ENCODE measurements at regions not wholly inside any gene's neighbourhood (a gene's known extent, or its start where the extent isn't known, plus 50 kb on each side); places are given as distances from the start of the nearest gene placed in this dataset.

- ChIA-PET POLR2A (ENCODE audit: partially characterized antibody) (no interaction called here), CTCF (ENCODE audit: partially characterized antibody) (interaction anchor here (0.6 to 1.9 kb wide), 6 partner anchors 16 to 820 kb away, joined by 3 to 4 read pairs (median 3); no protein-coding TSS in a partner anchor)
- no peak for TF ChIP-seq PHF8 (conservative IDR thresholded peaks at IDR 0.05; ENCODE audit: low read depth, low read length)
- H3K56ac ChIP-seq (replicated peaks; ENCODE audit: insufficient read length, low read depth, low read length): no peak overlapping the region
- H3K18ac ChIP-seq (ENCODE audit: extremely low read depth, low read length): no peak overlapping the region
- H3K4me2 ChIP-seq (ENCODE audit: insufficient read depth in 1 of 2, low read depth in 2 of 2, low read length in 2 of 2): no peak overlapping the region
- no peak overlapping the region for H3K9ac ChIP-seq (replicated peaks in 1 of 4; ENCODE audit: extremely low read depth in 1 of 4, low read depth in 3 of 4, low read length in 3 of 4)
- H3K23me2 ChIP-seq (ENCODE audit: low read depth, low read length): no peaks in the 10 kb centered on the region
- no peak overlapping the region for H4K5ac ChIP-seq (ENCODE audit: insufficient read length, low read depth, low read length)
- 97% methylated on average over 3 of the region's 3 CpGs; no CpG with 5 or more reads in 1 of the 2 experiments for WGBS, 2 experiments (ENCODE audit: extremely low coverage in 1 of 2, insufficient coverage in 1 of 2, insufficient read length in 1 of 2, insufficient replicate concordance in 2 of 2, low coverage in 1 of 2, low lambda C conversion rate in 2 of 2, missing lambda C conversion rate in 1 of 2)
- H3K27me3 ChIP-seq (replicated peaks in 1 of 4; ENCODE audit: control insufficient read depth in 3 of 4, extremely low read depth in 1 of 4, insufficient read depth in 3 of 4, low read length in 3 of 4): no peaks in the 10 kb centered on the region
- no peak overlapping the region for H3K23ac ChIP-seq (ENCODE audit: insufficient read length)
- no peak overlapping the region for H2BK20ac ChIP-seq (ENCODE audit: low read length)
- no peaks in the 10 kb centered on the region for H3K36me3 ChIP-seq (ENCODE audit: control insufficient read depth in 2 of 4, insufficient read depth in 4 of 4, low read length in 3 of 4)
- no peak overlapping the region for H3K14ac ChIP-seq (ENCODE audit: insufficient read length)
- no peak for FAIRE-seq
- DNase-seq (ENCODE audit: low read depth in 1 of 2, low spot score in 2 of 2): no peak
- no peaks in the 10 kb centered on the region for H3K4me1 ChIP-seq (replicated peaks in 1 of 4; ENCODE audit: control insufficient read depth in 3 of 4, insufficient read depth in 4 of 4, low read length in 3 of 4)
- H2BK120ac ChIP-seq (replicated peaks; ENCODE audit: low read depth, low read length): no peak overlapping the region
- H3K79me1 ChIP-seq (ENCODE audit: low read depth, low read length): no peaks in the 10 kb centered on the region
- H3K4me3 ChIP-seq (ENCODE audit: extremely low read depth in 1 of 4, insufficient read depth in 2 of 4, low read depth in 3 of 4, low read length in 4 of 4): no peak overlapping the region
- H2BK12ac ChIP-seq (ENCODE audit: low read depth, low read length): no peak overlapping the region
- no peak overlapping the region for H2AFZ ChIP-seq (ENCODE audit: low read length)
- no peak overlapping the region for H2BK5ac ChIP-seq (ENCODE audit: low read depth, low read length)
- no peak overlapping the region for H3K4ac ChIP-seq (replicated peaks; ENCODE audit: insufficient read length, low read depth, low read length)
- H3K9me3 ChIP-seq (ENCODE audit: insufficient read depth in 2 of 2, low read depth in 1 of 2, low read length in 1 of 2): no peaks in the 10 kb centered on the region
- no peak overlapping the region for H2BK15ac ChIP-seq (ENCODE audit: low read length)
- H4K20me1 ChIP-seq (replicated peaks in 1 of 2; ENCODE audit: control insufficient read depth in 1 of 2, insufficient read depth in 2 of 2, low read length in 2 of 2): no peaks in the 10 kb centered on the region
- H4K91ac ChIP-seq (replicated peaks; ENCODE audit: insufficient read length, low read length): no peak overlapping the region
- no peak overlapping the region for H4K8ac ChIP-seq (ENCODE audit: extremely low read depth, insufficient read depth, low read length)
- no peaks in the 10 kb centered on the region for H3K79me2 ChIP-seq (ENCODE audit: control insufficient read depth in 1 of 2, insufficient read depth in 2 of 2, low read length in 2 of 2)
- no peak overlapping the region for H2AK5ac ChIP-seq (ENCODE audit: low read depth, low read length)
- no peak overlapping the region for H3K27ac ChIP-seq (ENCODE audit: low read depth, low read length)
Measured at GRCh38 chr2:16464641-16465040, 201.0 kb downstream of the CYRIA start.

Data from H1 (cell line).